H1 (cell line): ENCODE measurements at regions not wholly inside any gene's neighbourhood (a gene's known extent, or its start where the extent isn't known, plus 50 kb on each side); places are given as distances from the start of the nearest gene placed in this dataset.
A peak's percentile ranks its signal among the peaks of the same experiment; 100 is the strongest.

Source experiments
- CTCF ChIA-PET: fragments of 300-600 bp; sonication (Branson Sonifier 250); formaldehyde crosslinking; loops from one replicate; lab custom pipeline; 2021; ENCODE audit not compliant: partially characterized antibody; lab: Charles Lee
- POLR2A ChIA-PET: fragments of 300-600 bp; sonication (Branson Sonifier 250); formaldehyde crosslinking; loops from one replicate; lab custom pipeline; 2021; ENCODE audit warnings: inconsistent platforms; ENCODE audit not compliant: partially characterized antibody; lab: Charles Lee
- DNase-seq, 2 experiments: peaks; one replicate each; pipeline versions ENCODE4 v3.0.0 to v3.0.0-alpha.2; 2010 to 2022; ENCODE audit warnings: low spot score in 2 of 2, low read depth in 1 of 2, mixed read lengths in 1 of 2
- FAIRE-seq: peaks from 2 replicates; lab custom pipeline; 2011; peaks lifted over from hg19 to GRCh38; lab: Jason Lieb, UNC
- H2AFZ ChIP-seq: 2 replicates; pipeline ENCODE4 v1.8.1; 2012; ENCODE audit warnings: low read length, inconsistent platforms
- H2AK5ac ChIP-seq: 2 replicates; pipeline ENCODE4 v1.6.1; 2013; ENCODE audit warnings: low read depth, low read length
- H2BK120ac ChIP-seq: replicated peaks from 2 replicates; pipeline ENCODE3; 2013; ENCODE audit warnings: low read depth, low read length, inconsistent platforms
- H2BK12ac ChIP-seq: 2 replicates; pipeline ENCODE4 v1.6.1; 2013; ENCODE audit warnings: low read depth, low read length
- H2BK15ac ChIP-seq: 2 replicates; pipeline ENCODE4 v1.6.1; 2013; ENCODE audit warnings: low read length
- H2BK20ac ChIP-seq: 2 replicates; pipeline ENCODE4 v1.6.1; 2013; ENCODE audit warnings: low read length
- H2BK5ac ChIP-seq: 2 replicates; pipeline ENCODE4 v1.6.1; 2013; ENCODE audit warnings: low read depth, low read length
- H3K14ac ChIP-seq: 2 replicates; pipeline ENCODE4 v1.6.1; 2013; ENCODE audit warnings: inconsistent platforms; ENCODE audit not compliant: insufficient read length
- H3K18ac ChIP-seq: 2 replicates; pipeline ENCODE4 v1.6.1; 2013; ENCODE audit warnings: low read length; ENCODE audit errors: extremely low read depth
- H3K23ac ChIP-seq: 2 replicates; pipeline ENCODE4 v1.6.1; 2013; ENCODE audit warnings: inconsistent platforms; ENCODE audit not compliant: insufficient read length
- H3K23me2 ChIP-seq: 2 replicates; pipeline ENCODE4 v1.6.1; 2013; ENCODE audit warnings: low read depth, low read length
- H3K27ac ChIP-seq: 2 replicates; pipeline ENCODE4 v1.6.1; 2011; ENCODE audit warnings: low read depth, low read length, inconsistent platforms
- H3K27me3 ChIP-seq, 4 experiments: replicated peaks in 1 of 4; 1 replicate in 1 of 4; 2 replicates in 3 of 4; pipeline versions ENCODE4 v1.6.1 to v1.8.1; 2011 to 2013; ENCODE audit warnings: low read length in 3 of 4, mild to moderate bottlenecking in 3 of 4, inconsistent platforms in 2 of 4, mixed read lengths in 2 of 4, moderate library complexity in 1 of 4; ENCODE audit not compliant: control insufficient read depth in 3 of 4, insufficient read depth in 3 of 4; ENCODE audit errors: extremely low read depth in 1 of 4
- H3K36me3 ChIP-seq, 4 experiments: 2 replicates each; pipeline versions ENCODE4 v1.6.1 to v1.8.1; 2011 to 2013; ENCODE audit warnings: mild to moderate bottlenecking in 4 of 4, low read length in 3 of 4, moderate library complexity in 2 of 4, control low read depth in 1 of 4, inconsistent platforms in 1 of 4; ENCODE audit not compliant: insufficient read depth in 4 of 4, control insufficient read depth in 2 of 4
- H3K4ac ChIP-seq: replicated peaks from 2 replicates; pipeline ENCODE3; 2013; ENCODE audit warnings: low read length, low read depth, mixed read lengths, inconsistent platforms; ENCODE audit not compliant: insufficient read length
- H3K4me1 ChIP-seq, 4 experiments: replicated peaks in 1 of 4; 1 replicate in 1 of 4; 2 replicates in 3 of 4; pipeline versions ENCODE4 v1.6.1 to v1.8.1; 2011 to 2013; ENCODE audit warnings: low read length in 3 of 4, inconsistent platforms in 2 of 4, mixed read lengths in 1 of 4; ENCODE audit not compliant: insufficient read depth in 4 of 4, control insufficient read depth in 3 of 4
- H3K4me2 ChIP-seq, 2 experiments: 2 replicates each; pipeline versions ENCODE4 v1.6.1 to v1.8.1; 2011 to 2013; ENCODE audit warnings: low read depth in 2 of 2, low read length in 2 of 2, control low read depth in 1 of 2, inconsistent platforms in 1 of 2, mild to moderate bottlenecking in 1 of 2; ENCODE audit not compliant: insufficient read depth in 1 of 2
- H3K4me3 ChIP-seq, 4 experiments: fragments of 200-600, 300-600 bp in 1 of 4; sonication (generic), shearing (Covaris generic), sonication (Bioruptor Twin) in 1 of 4; 2 replicates each; pipeline versions ENCODE4 v1.5.1 to v1.8.1; 2011 to 2016; ENCODE audit warnings: low read length in 4 of 4, low read depth in 3 of 4, control low read depth in 2 of 4, inconsistent platforms in 2 of 4, mild to moderate bottlenecking in 2 of 4, mixed read lengths in 1 of 4, moderate library complexity in 1 of 4; ENCODE audit not compliant: insufficient read depth in 2 of 4; ENCODE audit errors: extremely low read depth in 1 of 4
- H3K56ac ChIP-seq: replicated peaks from 2 replicates; pipeline ENCODE3; 2013; ENCODE audit warnings: low read depth, mild to moderate bottlenecking, mixed read lengths, low read length, inconsistent platforms; ENCODE audit not compliant: insufficient read length
- H3K79me1 ChIP-seq: 2 replicates; pipeline ENCODE4 v1.6.1; 2013; ENCODE audit warnings: low read depth, low read length, control low read depth
- H3K79me2 ChIP-seq, 2 experiments: 2 replicates each; pipeline versions ENCODE4 v1.6.1 to v1.8.1; 2012 to 2013; ENCODE audit warnings: low read length in 2 of 2, mild to moderate bottlenecking in 2 of 2, inconsistent platforms in 1 of 2; ENCODE audit not compliant: insufficient read depth in 2 of 2, control insufficient read depth in 1 of 2
- H3K9ac ChIP-seq, 4 experiments: replicated peaks in 1 of 4; 1 replicate in 1 of 4; 2 replicates in 3 of 4; pipeline versions ENCODE4 v1.6.1 to v1.8.1; 2011 to 2013; ENCODE audit warnings: low read depth in 3 of 4, low read length in 3 of 4, control low read depth in 2 of 4, mild to moderate bottlenecking in 2 of 4, moderate library complexity in 2 of 4, inconsistent platforms in 1 of 4; ENCODE audit errors: extremely low read depth in 1 of 4
- H3K9me3 ChIP-seq, 2 experiments: 2 replicates each; pipeline versions ENCODE4 v1.6.1 to v1.8.1; 2012 to 2013; ENCODE audit warnings: mild to moderate bottlenecking in 2 of 2, moderate library complexity in 2 of 2, control low read depth in 1 of 2, inconsistent platforms in 1 of 2, low read depth in 1 of 2, low read length in 1 of 2, mixed read lengths in 1 of 2; ENCODE audit not compliant: insufficient read depth in 2 of 2
- H4K20me1 ChIP-seq, 2 experiments: replicated peaks in 1 of 2; 2 replicates each; pipeline versions ENCODE3 to v1.8.1; 2011 to 2013; ENCODE audit warnings: inconsistent platforms in 2 of 2, low read length in 2 of 2, mild to moderate bottlenecking in 1 of 2; ENCODE audit not compliant: insufficient read depth in 2 of 2, control insufficient read depth in 1 of 2
- H4K5ac ChIP-seq: 2 replicates; pipeline ENCODE4 v1.6.1; 2013; ENCODE audit warnings: low read length, low read depth, mixed read lengths, inconsistent platforms; ENCODE audit not compliant: insufficient read length
- H4K8ac ChIP-seq: 2 replicates; pipeline ENCODE4 v1.8.0; 2013; ENCODE audit warnings: mild to moderate bottlenecking, moderate library complexity, low read length, inconsistent platforms; ENCODE audit not compliant: insufficient read depth; ENCODE audit errors: extremely low read depth
- H4K91ac ChIP-seq: replicated peaks from 2 replicates; pipeline ENCODE3; 2013; ENCODE audit warnings: low read length, mixed read lengths, inconsistent platforms; ENCODE audit not compliant: insufficient read length
- CTBP2 ChIP-seq: IDR thresholded peaks from 2 replicates; pipeline ENCODE4 v1.7.0; 2011; ENCODE audit warnings: borderline replicate concordance, mild to moderate bottlenecking, moderate library complexity, mixed read lengths, low read length; ENCODE audit not compliant: insufficient read depth, insufficient read length
- GTF2F1 ChIP-seq: IDR thresholded peaks from 2 replicates; pipeline ENCODE4 v1.6.1; 2012; ENCODE audit warnings: low read depth, low read length, improper control_type of control experiment, borderline replicate concordance
- JUN ChIP-seq: IDR thresholded peaks from 2 replicates; pipeline ENCODE4 v1.6.1; 2011; ENCODE audit warnings: low read depth, mild to moderate bottlenecking, improper control_type of control experiment, low read length
- NANOG ChIP-seq: IDR thresholded peaks from 2 replicates; pipeline ENCODE4 v1.6.1; 2011; ENCODE audit warnings: low read length, low read depth, mild to moderate bottlenecking, inconsistent platforms; ENCODE audit not compliant: insufficient read depth, poor library complexity, severe bottlenecking
- WGBS, 2 experiments: shearing (Covaris generic) in 1 of 2; methylation state at CpG; one replicate each; pipeline versions ENCODE4 v1.1.6 to v1.1.7; 2013 to 2015; ENCODE audit warnings: low lambda C conversion rate in 2 of 2, mixed read lengths in 2 of 2, inconsistent platforms in 1 of 2, low coverage in 1 of 2, missing lambda C conversion rate in 1 of 2; ENCODE audit not compliant: insufficient replicate concordance in 2 of 2, insufficient coverage in 1 of 2, insufficient read length in 1 of 2; ENCODE audit errors: extremely low coverage in 1 of 2, missing lambda C conversion rate in 1 of 2; 5-methylcytosine and 5-hydroxymethylcytosine counted together

DNA sequence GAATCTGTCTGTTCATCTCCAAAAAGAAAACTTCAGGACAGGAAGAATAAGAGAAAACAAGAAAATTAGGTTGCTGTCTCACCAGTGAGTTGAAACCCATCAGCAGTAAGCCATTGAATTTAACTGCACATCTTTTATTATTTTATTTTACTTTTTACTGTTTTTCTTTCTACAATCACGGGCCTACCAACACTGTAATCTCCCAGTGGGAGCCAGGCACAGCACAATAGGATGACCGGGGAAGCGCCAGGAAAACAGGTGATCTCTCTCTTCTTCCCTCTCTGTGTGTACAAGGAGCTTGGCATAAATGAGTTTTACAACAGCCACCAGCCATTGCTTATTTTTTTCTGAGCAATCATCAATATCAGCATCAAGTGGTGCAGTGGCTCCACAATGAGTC lies 113.1 kb upstream of the ESRRG start:
- no peak overlapping the region for H3K23ac ChIP-seq
- H3K4me1 ChIP-seq, result peaks cover 0 to 16% (median 8%) of the 10 kb centered on the region in 4 experiments; a peak in 3 of 7 replicates
- no peak overlapping the region for H3K9ac ChIP-seq
- no peaks in the 10 kb centered on the region for H3K36me3 ChIP-seq
- H2BK20ac ChIP-seq, result no peak overlapping the region
- no peaks in the 10 kb centered on the region for H3K79me2 ChIP-seq
- no peak overlapping the region for H2AK5ac ChIP-seq
- ChIA-PET POLR2A (interaction anchor here (1.2 kb wide), 1 partner anchor 9 kb away, joined by 3 read pairs; no protein-coding TSS in a partner anchor), CTCF (interaction anchor here (0.6 to 1.0 kb wide), 2 partner anchors 19 to 221 kb away, joined by 3 to 4 read pairs; no protein-coding TSS in a partner anchor)
- no peak overlapping the region for H3K56ac ChIP-seq
- FAIRE-seq, result no peak
- H2AFZ ChIP-seq, result no peak overlapping the region
- no peaks in the 10 kb centered on the region for H3K23me2 ChIP-seq
- no peak overlapping the region for H2BK12ac ChIP-seq
- 34% methylated on average over 3 of the region's 3 CpGs; no CpG with 5 or more reads in 1 of the 2 experiments for WGBS, 2 experiments
- H4K5ac ChIP-seq, result peak overlapping the region; percentile 98
- H2BK5ac ChIP-seq, result no peak overlapping the region
- no peak overlapping the region; the same call in 1 of the 2 replicates for H3K18ac ChIP-seq
- TF ChIP-seq CTBP2 (no peak), GTF2F1 (no peak), JUN (no peak), NANOG (peak; percentile 51)
- H3K27me3 ChIP-seq, result no peaks in the 10 kb centered on the region
- no peak overlapping the region for H3K4ac ChIP-seq
- H2BK15ac ChIP-seq, result no peak overlapping the region
- H4K8ac ChIP-seq, result no peak overlapping the region
- no peaks in the 10 kb centered on the region for H3K9me3 ChIP-seq
- peak in 1 of 2 experiments; percentile 10 for DNase-seq
- H3K14ac ChIP-seq, result no peak overlapping the region
- H3K79me1 ChIP-seq, result no peaks in the 10 kb centered on the region
- H2BK120ac ChIP-seq, result no peak overlapping the region
- H3K4me3 ChIP-seq, result no peak overlapping the region
- no peak overlapping the region for H4K91ac ChIP-seq
- H3K27ac ChIP-seq, result no peak overlapping the region
- H3K4me2 ChIP-seq, result peak overlapping the region; percentile 37 to 46; a peak in 2 of 4 replicates
- no peaks in the 10 kb centered on the region for H4K20me1 ChIP-seq
